ENCODE measurements at regions not wholly inside any gene's neighbourhood (a gene's known extent, or its start where the extent isn't known, plus 50 kb on each side); places are given as distances from the start of the nearest gene placed in this dataset.

DNA sequence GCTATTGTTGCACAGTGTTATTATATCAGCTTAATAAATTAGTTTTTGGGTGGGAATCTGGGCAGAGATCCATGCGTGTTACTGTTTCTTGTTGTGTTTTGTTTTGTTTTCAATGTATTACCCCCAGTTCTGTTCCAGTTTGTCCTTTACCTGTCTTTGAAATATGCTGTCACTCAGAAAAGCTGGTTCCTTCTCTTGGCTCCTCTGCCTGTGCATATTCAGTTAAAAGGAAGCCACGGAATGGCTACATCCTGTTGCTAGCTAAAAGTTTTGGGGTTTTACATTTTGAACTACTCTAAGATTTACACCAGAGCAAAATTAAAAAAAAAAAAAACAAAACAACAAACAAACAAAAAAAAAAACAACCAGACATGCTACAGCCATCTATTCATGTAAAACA is 374.9 kb upstream of the RORB start:
- TF ChIP-seq, protein P1, sequence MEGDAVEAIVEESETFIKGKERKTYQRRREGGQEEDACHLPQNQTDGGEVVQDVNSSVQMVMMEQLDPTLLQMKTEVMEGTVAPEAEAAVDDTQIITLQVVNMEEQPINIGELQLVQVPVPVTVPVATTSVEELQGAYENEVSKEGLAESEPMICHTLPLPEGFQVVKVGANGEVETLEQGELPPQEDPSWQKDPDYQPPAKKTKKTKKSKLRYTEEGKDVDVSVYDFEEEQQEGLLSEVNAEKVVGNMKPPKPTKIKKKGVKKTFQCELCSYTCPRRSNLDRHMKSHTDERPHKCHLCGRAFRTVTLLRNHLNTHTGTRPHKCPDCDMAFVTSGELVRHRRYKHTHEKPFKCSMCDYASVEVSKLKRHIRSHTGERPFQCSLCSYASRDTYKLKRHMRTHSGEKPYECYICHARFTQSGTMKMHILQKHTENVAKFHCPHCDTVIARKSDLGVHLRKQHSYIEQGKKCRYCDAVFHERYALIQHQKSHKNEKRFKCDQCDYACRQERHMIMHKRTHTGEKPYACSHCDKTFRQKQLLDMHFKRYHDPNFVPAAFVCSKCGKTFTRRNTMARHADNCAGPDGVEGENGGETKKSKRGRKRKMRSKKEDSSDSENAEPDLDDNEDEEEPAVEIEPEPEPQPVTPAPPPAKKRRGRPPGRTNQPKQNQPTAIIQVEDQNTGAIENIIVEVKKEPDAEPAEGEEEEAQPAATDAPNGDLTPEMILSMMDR (IDR thresholded peaks at IDR 0.05; ENCODE audit: extremely low read depth, insufficient read depth, missing control alignments): no peak
- in situ Hi-C loops (cut with MboI; ENCODE audit: low pct_unique_long_range_greater_than_20kb, low sequenced_read_pairs, unreplicated experiment): no loop called here
- DNase-seq (ENCODE audit: low spot score): no peak

DNA sequence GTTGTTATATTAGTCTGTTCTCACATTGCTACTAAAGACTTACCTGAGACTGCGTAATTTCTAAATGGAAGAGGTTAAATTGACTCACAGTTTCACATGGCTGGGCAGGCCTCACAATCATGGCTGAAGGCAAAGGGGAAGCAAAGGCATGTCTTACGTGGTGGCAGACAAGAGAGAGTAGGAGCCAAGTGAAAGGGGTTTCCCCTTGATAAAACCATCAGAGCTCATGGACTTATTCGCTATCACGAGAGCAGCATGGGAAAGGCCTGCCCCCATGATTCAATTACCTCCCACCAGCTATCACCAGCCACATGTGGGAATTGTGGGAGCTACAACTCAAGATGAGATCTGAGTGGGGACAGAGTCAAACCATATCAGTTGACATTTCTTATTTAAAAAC is 374.5 kb upstream of the RORB start:
- TF ChIP-seq, protein P1 (IDR thresholded peaks at IDR 0.05; ENCODE audit: extremely low read depth, insufficient read depth, missing control alignments): no peak
- no peak for DNase-seq (ENCODE audit: low spot score)
- in situ Hi-C loops (cut with MboI; ENCODE audit: low pct_unique_long_range_greater_than_20kb, low sequenced_read_pairs, unreplicated experiment): no loop called here

DNA sequence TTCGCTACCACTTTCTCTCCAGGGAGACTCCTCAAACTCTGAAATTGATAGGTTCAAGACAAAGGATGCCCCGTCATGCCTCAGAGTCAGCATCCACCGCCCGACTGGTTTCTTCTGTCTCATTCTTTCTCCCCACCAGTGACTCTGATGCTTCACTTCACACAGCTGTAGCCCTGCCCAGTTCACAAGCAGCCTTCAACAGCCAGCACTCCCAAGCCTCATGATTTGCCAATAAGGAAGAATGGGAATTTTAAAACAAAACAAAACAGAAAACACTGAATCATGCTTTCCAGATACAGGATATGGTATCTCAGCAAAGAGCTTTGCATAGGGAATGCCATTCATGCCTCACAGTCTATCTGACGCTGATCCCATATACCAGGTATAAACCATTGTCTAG is 371.2 kb upstream of the RORB start:
- DNase-seq (ENCODE audit: low spot score): no peak
- in situ Hi-C loops (cut with MboI; ENCODE audit: low pct_unique_long_range_greater_than_20kb, low sequenced_read_pairs, unreplicated experiment): no loop called here
- TF ChIP-seq, protein P1 (IDR thresholded peaks at IDR 0.05; ENCODE audit: extremely low read depth, insufficient read depth, missing control alignments): no peak

DNA sequence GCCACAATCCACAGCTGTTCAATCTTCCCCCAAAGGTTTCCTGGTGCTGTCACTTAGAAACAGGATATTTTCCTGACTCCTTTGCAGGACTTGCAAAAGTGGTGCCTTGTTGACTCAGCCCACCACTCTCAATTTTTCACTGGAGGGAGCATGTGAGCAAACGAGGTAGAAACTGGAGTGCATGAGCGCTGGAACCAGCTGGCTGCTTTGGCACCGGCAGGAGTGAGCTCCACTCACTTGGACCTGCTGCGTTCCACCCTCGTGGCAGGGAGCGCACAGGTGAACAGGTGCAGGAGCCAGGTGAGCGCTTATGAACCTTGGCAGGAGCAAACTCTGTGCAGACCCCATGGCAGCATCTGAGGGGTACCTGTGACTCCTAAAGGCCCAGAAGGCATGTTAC is 364.1 kb upstream of the RORB start:
- in situ Hi-C loops (cut with MboI; ENCODE audit: low pct_unique_long_range_greater_than_20kb, low sequenced_read_pairs, unreplicated experiment): no loop called here
- DNase-seq (ENCODE audit: low spot score): no peak
- TF ChIP-seq, protein P1 (IDR thresholded peaks at IDR 0.05; ENCODE audit: extremely low read depth, insufficient read depth, missing control alignments): no peak

DNA sequence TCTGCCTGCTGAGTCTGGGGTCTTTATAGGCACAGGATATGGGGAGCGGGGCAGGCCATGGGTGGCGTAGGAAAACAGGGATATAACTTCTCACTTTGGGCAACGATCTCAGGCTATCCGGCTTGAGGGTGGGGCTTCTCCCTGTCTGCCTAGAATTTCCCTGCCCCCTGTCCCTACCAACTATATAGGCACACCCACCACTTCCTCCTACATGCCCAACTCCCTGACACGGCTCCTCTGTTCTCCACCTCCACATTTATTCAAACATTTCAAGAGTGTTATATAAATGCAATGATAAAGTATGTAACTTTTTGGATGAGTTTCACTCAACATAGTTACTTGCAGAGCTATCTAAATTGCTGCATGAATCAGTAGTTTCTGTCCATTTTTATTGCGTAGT is 363.2 kb upstream of the RORB start:
- DNase-seq (ENCODE audit: low spot score): no peak
- TF ChIP-seq, protein P1 (IDR thresholded peaks at IDR 0.05; ENCODE audit: extremely low read depth, insufficient read depth, missing control alignments): no peak
- in situ Hi-C loops (cut with MboI; ENCODE audit: low pct_unique_long_range_greater_than_20kb, low sequenced_read_pairs, unreplicated experiment): no loop called here

DNA sequence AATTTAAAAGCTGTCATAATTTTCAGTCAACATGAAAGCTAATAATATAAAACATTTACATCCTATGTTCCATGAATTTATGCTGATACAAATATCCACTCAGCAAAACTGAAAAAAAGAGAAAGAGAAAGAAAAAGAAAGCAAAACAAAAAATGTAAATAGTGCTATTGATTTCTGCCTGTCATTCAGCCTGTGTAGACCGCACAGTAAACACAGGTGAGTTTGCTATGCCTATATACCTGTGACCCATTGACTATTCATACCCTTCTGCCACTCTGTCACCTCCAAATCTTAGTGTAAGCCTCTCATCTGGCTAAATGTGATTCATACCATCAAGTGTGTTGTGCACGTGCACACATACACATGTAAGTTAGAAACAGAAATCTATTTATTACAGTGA is 359.0 kb upstream of the RORB start:
- TF ChIP-seq, protein P1 (IDR thresholded peaks at IDR 0.05; ENCODE audit: extremely low read depth, insufficient read depth, missing control alignments): no peak
- in situ Hi-C loops (cut with MboI; ENCODE audit: low pct_unique_long_range_greater_than_20kb, low sequenced_read_pairs, unreplicated experiment): no loop called here
- no peak for DNase-seq (ENCODE audit: low spot score)

DNA sequence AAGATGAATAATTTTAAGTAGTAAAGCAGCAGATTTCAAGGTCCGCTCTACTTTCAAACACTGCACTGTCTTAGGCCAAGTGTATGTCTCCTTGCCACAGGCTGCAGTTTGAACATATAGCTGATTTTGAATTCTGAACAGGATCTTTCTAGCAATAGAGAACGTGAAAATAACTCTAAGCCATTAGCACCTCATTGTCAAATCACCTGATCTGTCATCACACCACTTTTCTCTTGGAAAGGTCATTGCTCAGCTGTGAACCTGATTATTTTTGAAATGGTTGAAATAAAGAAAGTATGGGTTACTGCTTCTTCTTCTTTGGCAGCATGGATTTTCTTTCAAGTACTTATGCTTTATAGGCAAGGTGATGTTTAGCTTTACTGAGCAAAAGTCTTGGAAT is 357.0 kb upstream of the RORB start:
- in situ Hi-C loops (cut with MboI; ENCODE audit: low pct_unique_long_range_greater_than_20kb, low sequenced_read_pairs, unreplicated experiment): no loop called here
- TF ChIP-seq, protein P1 (IDR thresholded peaks at IDR 0.05; ENCODE audit: extremely low read depth, insufficient read depth, missing control alignments): no peak
- DNase-seq (ENCODE audit: low spot score): no peak
